Bronchial epithelial cell (primary cell): ENCODE measurements at regions not wholly inside any gene's neighbourhood (a gene's known extent, or its start where the extent isn't known, plus 50 kb on each side); places are given as distances from the start of the nearest gene placed in this dataset.

Experiments
- DNase-seq: peaks from one replicate; pipeline ENCODE4 v3.0.0-alpha.2; 2010; ENCODE audit warnings: low read depth
- FAIRE-seq: peaks from 2 replicates; lab custom pipeline; 2011; peaks lifted over from hg19 to GRCh38; lab: Jason Lieb, UNC
- H3K27me3 ChIP-seq: 2 replicates; pipeline ENCODE4 v1.5.1; 2011; ENCODE audit warnings: low read length; ENCODE audit not compliant: control insufficient read depth, insufficient read depth
- H3K36me3 ChIP-seq: 2 replicates; pipeline ENCODE4 v1.5.1; 2011; ENCODE audit warnings: low read length; ENCODE audit not compliant: control insufficient read depth, insufficient read depth
- H3K4me3 ChIP-seq: 2 replicates; pipeline ENCODE4 v1.5.1; 2011; ENCODE audit warnings: mild to moderate bottlenecking, low read depth, low read length, control low read depth
- TF ChIP-seq, protein P1 (sequence below): IDR thresholded peaks from 2 replicates; pipeline ENCODE4 v1.5.1; 2011; ENCODE audit warnings: mild to moderate bottlenecking, moderate library complexity, low read length, control low read depth, inconsistent platforms; ENCODE audit not compliant: insufficient read depth, severe bottlenecking

DNA sequence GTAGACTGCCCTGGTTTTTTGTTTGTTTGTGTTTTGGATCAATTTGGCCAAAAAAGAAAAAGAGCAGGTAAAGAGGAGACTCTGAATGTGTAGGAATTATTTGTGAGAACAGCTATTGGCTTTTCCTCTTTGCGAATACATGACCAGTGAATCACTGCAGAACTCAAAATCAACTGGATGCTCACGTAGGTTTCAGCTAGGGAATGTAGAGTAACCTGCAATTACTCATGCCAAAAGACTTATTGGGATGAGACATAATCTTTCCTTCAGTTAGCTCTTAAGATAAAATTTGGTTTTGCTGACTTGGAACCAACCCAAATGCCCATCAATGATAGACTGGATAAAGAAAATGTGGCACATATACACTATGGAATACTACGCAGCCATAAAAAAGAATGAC lies 348.0 kb downstream of the NPR3 start:
- H3K27me3 ChIP-seq: no peaks in the 10 kb centered on the region
- FAIRE-seq: no peak
- TF ChIP-seq, protein P1, sequence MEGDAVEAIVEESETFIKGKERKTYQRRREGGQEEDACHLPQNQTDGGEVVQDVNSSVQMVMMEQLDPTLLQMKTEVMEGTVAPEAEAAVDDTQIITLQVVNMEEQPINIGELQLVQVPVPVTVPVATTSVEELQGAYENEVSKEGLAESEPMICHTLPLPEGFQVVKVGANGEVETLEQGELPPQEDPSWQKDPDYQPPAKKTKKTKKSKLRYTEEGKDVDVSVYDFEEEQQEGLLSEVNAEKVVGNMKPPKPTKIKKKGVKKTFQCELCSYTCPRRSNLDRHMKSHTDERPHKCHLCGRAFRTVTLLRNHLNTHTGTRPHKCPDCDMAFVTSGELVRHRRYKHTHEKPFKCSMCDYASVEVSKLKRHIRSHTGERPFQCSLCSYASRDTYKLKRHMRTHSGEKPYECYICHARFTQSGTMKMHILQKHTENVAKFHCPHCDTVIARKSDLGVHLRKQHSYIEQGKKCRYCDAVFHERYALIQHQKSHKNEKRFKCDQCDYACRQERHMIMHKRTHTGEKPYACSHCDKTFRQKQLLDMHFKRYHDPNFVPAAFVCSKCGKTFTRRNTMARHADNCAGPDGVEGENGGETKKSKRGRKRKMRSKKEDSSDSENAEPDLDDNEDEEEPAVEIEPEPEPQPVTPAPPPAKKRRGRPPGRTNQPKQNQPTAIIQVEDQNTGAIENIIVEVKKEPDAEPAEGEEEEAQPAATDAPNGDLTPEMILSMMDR: no peak
- DNase-seq: peak; percentile 73
- H3K4me3 ChIP-seq: no peak overlapping the region
- no peaks in the 10 kb centered on the region for H3K36me3 ChIP-seq

- H3K4me3 ChIP-seq: no peak overlapping the region
- no peaks in the 10 kb centered on the region for H3K36me3 ChIP-seq
- no peaks in the 10 kb centered on the region for H3K27me3 ChIP-seq
- FAIRE-seq (no peak), DNase-seq (no peak)
- TF ChIP-seq, protein P1: no peak
Measured at GRCh38 chr5:33065131-33065530, 354.0 kb downstream of the NPR3 start.

GRCh38 chr5:33067291-33067690 lies 356.2 kb downstream of the NPR3 start:
- TF ChIP-seq, protein P1: no peak
- H3K36me3 ChIP-seq: no peaks in the 10 kb centered on the region
- no peak for FAIRE-seq
- no peak overlapping the region for H3K4me3 ChIP-seq
- DNase-seq: no peak
- no peaks in the 10 kb centered on the region for H3K27me3 ChIP-seq

GRCh38 chr5:33068786-33069185 lies 357.7 kb downstream of the NPR3 start:
- no peaks in the 10 kb centered on the region for H3K36me3 ChIP-seq
- TF ChIP-seq, protein P1: no peak
- H3K4me3 ChIP-seq: no peak overlapping the region
- no peak for FAIRE-seq
- H3K27me3 ChIP-seq: no peaks in the 10 kb centered on the region
- peak; percentile 98 for DNase-seq

DNA sequence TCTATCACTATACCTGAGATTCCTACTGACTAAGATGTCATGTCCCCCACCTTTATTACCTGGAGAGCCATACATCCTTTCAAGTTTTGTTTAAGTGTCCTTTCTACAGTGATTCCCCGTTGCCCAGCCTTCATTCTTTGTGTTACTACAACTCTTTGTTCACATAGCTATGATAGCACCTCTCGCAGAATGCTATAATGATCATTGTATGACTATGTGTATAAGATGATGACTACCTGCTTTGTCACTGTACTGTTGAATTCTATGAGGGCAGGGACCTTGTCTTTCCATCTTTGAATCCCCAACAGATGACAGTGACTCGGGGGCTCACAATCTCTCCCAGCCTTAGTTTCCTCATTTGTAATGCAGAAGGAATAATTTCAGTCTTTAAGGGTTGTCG lies 361.2 kb downstream of the NPR3 start:
- peak; percentile 77 for DNase-seq
- no peak for FAIRE-seq
- Histone ChIP-seq H3K36me3 (no peaks in the 10 kb centered on the region), H3K4me3 (no peak overlapping the region), H3K27me3 (no peaks in the 10 kb centered on the region)
- TF ChIP-seq, protein P1: no peak

GRCh38 chr5:33072726-33073125 lies 361.6 kb downstream of the NPR3 start:
- peak; percentile 23 for FAIRE-seq
- DNase-seq: no peak
- Histone ChIP-seq H3K27me3 (no peaks in the 10 kb centered on the region), H3K36me3 (no peaks in the 10 kb centered on the region), H3K4me3 (no peak overlapping the region)
- TF ChIP-seq, protein P1: no peak
